ENCODE measurements at regions not wholly inside any gene's neighbourhood (a gene's known extent, or its start where the extent isn't known, plus 50 kb on each side); places are given as distances from the start of the nearest gene placed in this dataset.

GRCh38 chr1:166007176-166007575, 159.6 kb downstream of the FAM78B start:
- TF ChIP-seq CTCF (IDR thresholded peaks at IDR 0.05; ENCODE audit: low read depth, low read length, poor library complexity, severe bottlenecking) (no peak), EZH2phosphoT487 (IDR thresholded peaks at IDR 0.05; ENCODE audit: borderline replicate concordance, low read length) (no peak)

All from DOHH2 (cell line).